ENCODE measurements at regions not wholly inside any gene's neighbourhood (a gene's known extent, or its start where the extent isn't known, plus 50 kb on each side); places are given as distances from the start of the nearest gene placed in this dataset.

DNA sequence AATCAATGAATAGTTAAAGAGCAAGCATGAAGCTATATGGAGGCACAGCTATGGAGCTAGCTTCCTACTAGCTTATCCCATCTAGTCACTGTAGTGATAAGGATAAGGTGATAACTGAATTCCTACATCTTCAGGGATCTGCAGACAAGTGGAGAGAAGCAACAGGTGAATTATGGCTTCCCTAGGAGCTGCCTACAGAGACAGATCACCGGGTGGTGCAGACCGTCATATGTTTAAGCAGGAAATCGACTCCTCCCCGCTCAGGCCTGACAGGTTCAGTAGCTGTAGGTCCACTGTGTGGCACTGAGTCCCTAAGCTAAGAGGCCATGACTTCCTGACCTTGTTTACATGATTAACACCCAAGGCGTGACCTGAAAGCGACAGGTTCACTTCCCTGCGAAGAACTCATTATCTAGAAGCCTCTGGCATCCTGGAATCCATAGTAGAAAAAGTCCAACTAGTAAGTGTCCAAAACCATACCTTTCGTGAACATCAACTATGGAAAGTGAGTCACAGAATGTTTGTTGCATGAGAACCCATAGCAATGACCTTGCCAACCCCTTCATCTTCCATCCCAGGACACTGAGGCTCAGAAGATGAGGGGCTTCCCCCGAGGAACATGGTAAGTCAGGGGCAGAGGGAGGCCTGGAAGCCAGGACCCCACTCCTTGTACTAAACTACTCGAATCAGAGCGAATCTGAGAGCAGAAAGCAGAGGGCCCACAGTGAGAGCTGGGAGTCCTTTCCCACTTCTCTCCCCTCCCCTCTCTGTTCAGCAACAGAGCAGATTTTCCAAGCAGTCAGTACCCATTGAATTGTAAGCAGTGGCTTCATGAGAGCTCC, 75.4 kb upstream of the CCND2 start:
- TF ChIP-seq EZH2 (IDR thresholded peaks at IDR 0.05; ENCODE audit: insufficient read depth, poor library complexity, severe bottlenecking) (no peak), EZH2phosphoT487 (IDR thresholded peaks at IDR 0.05; ENCODE audit: insufficient read depth, low read depth) (no peak)
